ENCODE measurements at regions not wholly inside any gene's neighbourhood (a gene's known extent, or its start where the extent isn't known, plus 50 kb on each side); places are given as distances from the start of the nearest gene placed in this dataset.
"Not testable (repeated sequence)": the region's sequence is repeated elsewhere in the genome, so short reads cannot be mapped to it uniquely, and the experiment has no call there.

GRCh38 chr3:31188112-31188511, 293.7 kb upstream of the GADL1 start:
- DNase-seq = no peak

- DNase-seq = no peak
Measured at GRCh38 chr3:31189330-31189729, 294.9 kb upstream of the GADL1 start.

- no peak for DNase-seq
Measured at GRCh38 chr3:31189971-31190370, 295.5 kb upstream of the GADL1 start.

GRCh38 chr3:31191354-31191753, 296.9 kb upstream of the GADL1 start:
- no peak for DNase-seq

- DNase-seq = no peak
Measured at GRCh38 chr3:31193429-31193828, 299.0 kb upstream of the GADL1 start.

GRCh38 chr3:31193871-31194270, 299.4 kb upstream of the GADL1 start:
- DNase-seq = no peak

- DNase-seq = no peak
Measured at GRCh38 chr3:31196261-31196660, 301.8 kb upstream of the GADL1 start.

GRCh38 chr3:31196881-31197364, 302.5 kb upstream of the GADL1 start:
- no peak for DNase-seq

GRCh38 chr3:31197941-31198340, 303.5 kb upstream of the GADL1 start:
- DNase-seq = no peak

GRCh38 chr3:31198890-31199289, 304.4 kb upstream of the GADL1 start:
- no peak for DNase-seq

GRCh38 chr3:31203960-31204795, 309.7 kb upstream of the GADL1 start:
- no peak for DNase-seq

GRCh38 chr3:31204796-31205056, 310.3 kb upstream of the GADL1 start:
- DNase-seq = not testable (repeated sequence)

GRCh38 chr3:31210068-31210645, 315.7 kb upstream of the GADL1 start:
- DNase-seq = no peak

- no peak for DNase-seq
Measured at GRCh38 chr3:31213869-31214486, 318.7 kb upstream of the STT3B start.

GRCh38 chr3:31218082-31218481, 314.6 kb upstream of the STT3B start:
- no peak for DNase-seq

GRCh38 chr3:31219131-31219843, 313.4 kb upstream of the STT3B start:
- DNase-seq = no peak

- no peak for DNase-seq
Measured at GRCh38 chr3:31220431-31220830, 312.3 kb upstream of the STT3B start.

- DNase-seq = no peak
Measured at GRCh38 chr3:31223278-31223677, 309.4 kb upstream of the STT3B start.

GRCh38 chr3:31224936-31225335, 307.8 kb upstream of the STT3B start:
- no peak for DNase-seq

GRCh38 chr3:31225923-31226322, 306.8 kb upstream of the STT3B start:
- DNase-seq = no peak

GRCh38 chr3:31226346-31226745, 306.4 kb upstream of the STT3B start:
- no peak for DNase-seq

- DNase-seq = no peak
Measured at GRCh38 chr3:31227131-31227562, 305.6 kb upstream of the STT3B start.

- DNase-seq = no peak
Measured at GRCh38 chr3:31230425-31231223, 302.1 kb upstream of the STT3B start.
